GM23338 (cell line): ENCODE measurements at regions not wholly inside any gene's neighbourhood (a gene's known extent, or its start where the extent isn't known, plus 50 kb on each side); places are given as distances from the start of the nearest gene placed in this dataset.
A peak's percentile ranks its signal among the peaks of the same experiment; 100 is the strongest.

ENCODE experiments used
- ATAC-seq: fragments of 200-7000 bp; cut with Tn5 transposase; 3 replicates; pipeline ENCODE4 v1.9.1; 2020
- DNase-seq: peaks from one replicate; pipeline ENCODE4 v3.0.0-alpha.2; 2015; ENCODE audit warnings: low spot score
- H2AFZ ChIP-seq: fragments of 200-600 bp; sonication (generic); 2 replicates; pipeline ENCODE4 v1.8.0; 2016; ENCODE audit warnings: antibody characterized with exemption, mild to moderate bottlenecking, moderate library complexity
- H3F3A ChIP-seq: fragments of 200-600 bp; sonication (generic); replicated peaks from 2 replicates; pipeline ENCODE4 v1.8.0; 2017; ENCODE audit warnings: antibody characterized with exemption, mixed run types, low read depth
- H3K27ac ChIP-seq: fragments of 200-600 bp; sonication (generic); 2 replicates; pipeline ENCODE4 v1.6.1; 2016; ENCODE audit warnings: low read depth
- H3K27me3 ChIP-seq: fragments of 200-600 bp; sonication (generic); 2 replicates; pipeline ENCODE4 v1.8.0; 2016; ENCODE audit warnings: mild to moderate bottlenecking, mixed run types, moderate library complexity; ENCODE audit not compliant: insufficient read depth
- H3K36me3 ChIP-seq: fragments of 200-600 bp; sonication (generic); 2 replicates; pipeline ENCODE4 v1.8.0; 2016; ENCODE audit warnings: mild to moderate bottlenecking; ENCODE audit not compliant: insufficient read depth
- H3K4me1 ChIP-seq: fragments of 200-600 bp; sonication (generic); 2 replicates; pipeline ENCODE4 v1.8.0; 2016; ENCODE audit warnings: mild to moderate bottlenecking, moderate library complexity; ENCODE audit not compliant: insufficient read depth
- H3K4me2 ChIP-seq: fragments of 200-600 bp; sonication (generic); 2 replicates; pipeline ENCODE4 v1.7.1; 2017; ENCODE audit warnings: mixed run types
- H3K4me3 ChIP-seq: fragments of 200-600 bp; sonication (generic); 2 replicates; pipeline ENCODE4 v1.6.1; 2016; ENCODE audit warnings: mixed run types
- H3K79me2 ChIP-seq: fragments of 200-600 bp; sonication (generic); replicated peaks from 2 replicates; pipeline ENCODE4 v1.8.0; 2017; ENCODE audit warnings: mild to moderate bottlenecking; ENCODE audit not compliant: insufficient read depth
- H3K9me2 ChIP-seq: fragments of 200-600 bp; sonication (generic); 2 replicates; pipeline ENCODE4 v1.8.0; 2017; ENCODE audit not compliant: insufficient read depth
- H4K20me1 ChIP-seq: fragments of 200-600 bp; sonication (generic); replicated peaks from 2 replicates; pipeline ENCODE4 v1.8.0; 2017; ENCODE audit warnings: mild to moderate bottlenecking; ENCODE audit not compliant: insufficient read depth
- H3K27ac Mint-ChIP-seq: 2 replicates; pipeline ENCODE4 v1.8.0; 2020; ENCODE audit warnings: inconsistent platforms, mild to moderate bottlenecking, moderate library complexity, mixed read lengths
- H3K27me3 Mint-ChIP-seq: 3 replicates; pipeline ENCODE4 v1.8.0; 2022; ENCODE audit warnings: low read depth, mild to moderate bottlenecking, moderate library complexity, mixed read lengths, inconsistent platforms; ENCODE audit not compliant: insufficient read depth, poor library complexity
- H3K36me3 Mint-ChIP-seq: 3 replicates; pipeline ENCODE4 v1.8.0; 2021; ENCODE audit warnings: low read depth, mild to moderate bottlenecking, inconsistent platforms, moderate library complexity, mixed read lengths
- H3K4me1 Mint-ChIP-seq: 3 replicates; pipeline ENCODE4 v1.8.0; 2020; ENCODE audit warnings: mild to moderate bottlenecking, inconsistent platforms, mixed read lengths
- H3K4me3 Mint-ChIP-seq: 3 replicates; pipeline ENCODE4 v1.8.0; 2021; ENCODE audit warnings: moderate library complexity, mild to moderate bottlenecking, inconsistent platforms, mixed read lengths
- H3K9me3 Mint-ChIP-seq: 3 replicates; pipeline ENCODE4 v1.8.0; 2020; ENCODE audit warnings: moderate library complexity, mild to moderate bottlenecking, inconsistent platforms, mixed read lengths
- CREB1 ChIP-seq: fragments of 250-450 bp; sonication (Bioruptor Pico); IDR thresholded peaks from 2 replicates; pipeline ENCODE4 v1.5.0; 2020; ENCODE audit warnings: low read depth, mild to moderate bottlenecking, moderate library complexity
- EZH2phosphoT487 ChIP-seq: fragments of 200-600 bp; sonication (generic); IDR thresholded peaks from one replicate; pipeline ENCODE4 v1.8.1; 2018; ENCODE audit warnings: antibody characterized with exemption; ENCODE audit not compliant: unreplicated experiment
- JUNB ChIP-seq: IDR thresholded peaks from one replicate; pipeline ENCODE4 v1.6.1; 2016; ENCODE audit warnings: antibody characterized with exemption; ENCODE audit not compliant: unreplicated experiment
- NANOG ChIP-seq: IDR thresholded peaks from 2 replicates; pipeline ENCODE4 v1.6.1; 2016; ENCODE audit warnings: antibody characterized with exemption, borderline replicate concordance
- ZNF114 ChIP-seq: fragments of 250-450 bp; sonication (Bioruptor Pico); IDR thresholded peaks from 2 replicates; pipeline ENCODE4 v1.5.0; 2020; ENCODE audit warnings: mild to moderate bottlenecking, moderate library complexity
- TF ChIP-seq, protein P1 (sequence below): IDR thresholded peaks from 2 replicates; pipeline ENCODE4 v1.6.1; 2016; ENCODE audit warnings: antibody characterized with exemption
- TF ChIP-seq, protein P2 (sequence below): IDR thresholded peaks from one replicate; pipeline ENCODE4 v1.6.1; 2018; ENCODE audit warnings: antibody characterized with exemption; ENCODE audit not compliant: unreplicated experiment
- TF ChIP-seq, protein P3 (sequence below), 2 experiments: fragments of 200-600 bp in 1 of 2; sonication (generic) in 1 of 2; conservative IDR thresholded peaks; 2 replicates each; pipeline versions ENCODE4 v1.5.1 to v1.6.1; 2016 to 2017; ENCODE audit warnings: antibody characterized with exemption in 2 of 2, low read depth in 2 of 2, mild to moderate bottlenecking in 2 of 2, moderate library complexity in 1 of 2

DNA sequence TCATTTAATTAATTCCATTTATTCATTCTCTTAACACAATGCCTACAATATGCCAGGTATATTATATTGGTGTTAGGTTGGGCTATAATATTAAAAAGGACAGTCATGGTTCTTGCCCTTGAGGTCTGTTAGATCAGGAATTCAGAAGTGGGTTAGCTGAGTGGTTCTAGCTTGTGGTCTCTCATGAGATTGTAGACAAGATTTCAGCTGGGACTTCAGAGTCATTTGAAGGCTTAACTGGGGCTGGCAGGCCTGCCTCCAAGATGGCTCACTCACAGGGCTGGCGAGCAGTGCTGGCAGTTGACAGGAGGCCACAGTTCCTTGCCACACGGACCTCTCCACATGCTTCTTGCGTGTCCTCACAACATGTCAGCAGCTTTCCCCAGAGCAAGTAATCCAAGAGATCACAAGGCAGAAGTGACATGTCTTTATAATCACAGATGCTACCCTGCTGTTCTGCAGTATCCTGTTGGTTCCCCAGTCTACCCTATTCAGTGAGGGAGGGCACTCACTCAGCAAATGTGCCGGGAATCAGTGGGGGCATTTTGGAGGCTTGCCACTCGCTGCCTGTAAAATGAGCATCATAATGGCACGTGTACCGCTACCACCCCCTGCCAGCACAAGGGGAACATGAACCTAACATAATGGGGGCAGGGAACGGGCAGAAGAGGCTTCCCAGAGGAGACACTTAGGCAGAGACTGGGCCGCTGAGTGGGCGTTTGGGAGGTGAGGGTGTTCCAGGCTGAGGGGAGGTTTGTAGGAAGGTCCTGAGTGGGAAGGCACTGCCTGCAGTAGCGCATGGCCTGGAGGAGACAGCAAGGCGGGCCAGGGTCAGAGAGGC is 70.0 kb downstream of the EXOSC2 start:
- no peak overlapping the region for H2AFZ ChIP-seq
- H3K36me3 ChIP-seq = no peaks in the 10 kb centered on the region
- no peaks in the 10 kb centered on the region for H3K36me3 Mint-ChIP-seq
- no peaks in the 10 kb centered on the region for H3K9me2 ChIP-seq
- peaks cover 79% of the 10 kb centered on the region for H3K79me2 ChIP-seq
- H3K4me3 ChIP-seq = no peak overlapping the region
- no peak overlapping the region for H3K4me3 Mint-ChIP-seq
- no peaks in the 10 kb centered on the region; the same call in 2 of the 3 replicates for H3K9me3 Mint-ChIP-seq
- peaks cover 10% of the 10 kb centered on the region for H3K27me3 Mint-ChIP-seq
- no peak for TF ChIP-seq JUNB
- TF ChIP-seq, protein P1, sequence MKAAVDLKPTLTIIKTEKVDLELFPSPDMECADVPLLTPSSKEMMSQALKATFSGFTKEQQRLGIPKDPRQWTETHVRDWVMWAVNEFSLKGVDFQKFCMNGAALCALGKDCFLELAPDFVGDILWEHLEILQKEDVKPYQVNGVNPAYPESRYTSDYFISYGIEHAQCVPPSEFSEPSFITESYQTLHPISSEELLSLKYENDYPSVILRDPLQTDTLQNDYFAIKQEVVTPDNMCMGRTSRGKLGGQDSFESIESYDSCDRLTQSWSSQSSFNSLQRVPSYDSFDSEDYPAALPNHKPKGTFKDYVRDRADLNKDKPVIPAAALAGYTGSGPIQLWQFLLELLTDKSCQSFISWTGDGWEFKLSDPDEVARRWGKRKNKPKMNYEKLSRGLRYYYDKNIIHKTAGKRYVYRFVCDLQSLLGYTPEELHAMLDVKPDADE = no peak
- H3K27ac ChIP-seq = no peak overlapping the region
- H3F3A ChIP-seq = 0 out of 2 replicates have a peak, but pooled peaks cover 2% of the 10 kb centered on the region
- no peak overlapping the region for H3K4me2 ChIP-seq
- ATAC-seq (peak; percentile 14), DNase-seq (no peak)
- peaks cover 7% of the 10 kb centered on the region for H4K20me1 ChIP-seq
- H3K27me3 ChIP-seq = no peaks in the 10 kb centered on the region
- peak overlapping the region; percentile 19; the same call in 1 of the 2 replicates for H3K27ac Mint-ChIP-seq
- H3K4me1 Mint-ChIP-seq = peaks cover 44% of the 10 kb centered on the region
- H3K4me1 ChIP-seq = peaks cover 24% of the 10 kb centered on the region

DNA sequence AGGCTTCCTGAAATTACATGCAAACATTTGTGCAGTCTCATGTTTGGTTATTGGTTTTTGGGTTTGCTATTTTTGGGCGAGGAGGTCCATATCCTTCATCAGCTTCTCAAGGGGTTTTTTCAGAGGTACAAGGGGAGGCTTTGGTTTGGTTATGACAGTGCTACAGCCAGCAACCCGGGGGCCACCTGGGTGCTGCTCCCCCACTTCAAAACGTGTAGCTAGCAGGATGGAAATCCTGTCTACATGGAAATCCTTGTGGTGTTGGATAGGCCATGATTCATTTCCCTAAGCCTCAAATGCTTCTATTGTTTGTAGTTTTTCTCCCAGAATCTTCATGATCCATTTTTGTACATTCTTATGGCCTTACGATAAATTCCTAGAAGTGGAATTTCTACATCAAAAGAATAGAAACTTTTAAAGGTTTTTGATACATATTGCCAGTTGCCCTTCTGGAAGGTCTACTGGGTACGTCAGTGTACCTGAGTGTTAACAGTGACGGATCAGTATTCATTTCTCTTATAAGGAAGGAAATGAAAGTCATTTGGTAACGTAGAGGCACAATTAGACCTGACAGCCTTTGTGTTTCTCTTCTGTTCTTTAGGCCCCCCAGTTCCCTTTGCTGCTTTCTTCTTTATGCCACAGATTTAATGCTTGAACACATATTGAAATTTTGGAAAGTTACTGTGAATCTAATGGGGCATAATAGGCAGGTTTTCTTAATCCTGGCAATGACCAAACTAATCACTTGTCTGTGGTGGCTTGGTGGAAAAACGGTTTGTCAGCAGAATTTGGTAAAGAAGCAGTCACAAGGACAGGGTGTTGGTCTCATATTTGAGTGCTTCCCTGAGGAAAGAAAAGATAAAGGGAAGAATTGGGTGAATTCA is 69.7 kb upstream of the ABL1 start:
- Histone ChIP-seq H4K20me1 (peaks cover 7% of the 10 kb centered on the region), H3K36me3 (no peaks in the 10 kb centered on the region), H3K9me2 (no peaks in the 10 kb centered on the region), H3K4me1 (peaks cover 29% of the 10 kb centered on the region), H3K27ac (no peak overlapping the region), H3F3A (no peaks in the 10 kb centered on the region), H3K79me2 (peaks cover 86% of the 10 kb centered on the region), H3K4me3 (no peak overlapping the region), H2AFZ (no peak overlapping the region), H3K27me3 (no peaks in the 10 kb centered on the region), H3K4me2 (no peak overlapping the region)
- H3K4me3 Mint-ChIP-seq = no peak overlapping the region
- H3K27ac Mint-ChIP-seq = no peak overlapping the region
- H3K4me1 Mint-ChIP-seq = peaks cover 49% of the 10 kb centered on the region
- ATAC-seq (no peak), DNase-seq (no peak)
- H3K9me3 Mint-ChIP-seq = no peaks in the 10 kb centered on the region; the same call in 2 of the 3 replicates
- H3K27me3 Mint-ChIP-seq = peaks cover 12% of the 10 kb centered on the region
- no peaks in the 10 kb centered on the region for H3K36me3 Mint-ChIP-seq
- TF ChIP-seq CREB1 (CRISPR knock-in tag) (no peak), EZH2phosphoT487 (no peak), NANOG (no peak), JUNB (no peak), ZNF114 (no peak)
- TF ChIP-seq, protein P2, sequence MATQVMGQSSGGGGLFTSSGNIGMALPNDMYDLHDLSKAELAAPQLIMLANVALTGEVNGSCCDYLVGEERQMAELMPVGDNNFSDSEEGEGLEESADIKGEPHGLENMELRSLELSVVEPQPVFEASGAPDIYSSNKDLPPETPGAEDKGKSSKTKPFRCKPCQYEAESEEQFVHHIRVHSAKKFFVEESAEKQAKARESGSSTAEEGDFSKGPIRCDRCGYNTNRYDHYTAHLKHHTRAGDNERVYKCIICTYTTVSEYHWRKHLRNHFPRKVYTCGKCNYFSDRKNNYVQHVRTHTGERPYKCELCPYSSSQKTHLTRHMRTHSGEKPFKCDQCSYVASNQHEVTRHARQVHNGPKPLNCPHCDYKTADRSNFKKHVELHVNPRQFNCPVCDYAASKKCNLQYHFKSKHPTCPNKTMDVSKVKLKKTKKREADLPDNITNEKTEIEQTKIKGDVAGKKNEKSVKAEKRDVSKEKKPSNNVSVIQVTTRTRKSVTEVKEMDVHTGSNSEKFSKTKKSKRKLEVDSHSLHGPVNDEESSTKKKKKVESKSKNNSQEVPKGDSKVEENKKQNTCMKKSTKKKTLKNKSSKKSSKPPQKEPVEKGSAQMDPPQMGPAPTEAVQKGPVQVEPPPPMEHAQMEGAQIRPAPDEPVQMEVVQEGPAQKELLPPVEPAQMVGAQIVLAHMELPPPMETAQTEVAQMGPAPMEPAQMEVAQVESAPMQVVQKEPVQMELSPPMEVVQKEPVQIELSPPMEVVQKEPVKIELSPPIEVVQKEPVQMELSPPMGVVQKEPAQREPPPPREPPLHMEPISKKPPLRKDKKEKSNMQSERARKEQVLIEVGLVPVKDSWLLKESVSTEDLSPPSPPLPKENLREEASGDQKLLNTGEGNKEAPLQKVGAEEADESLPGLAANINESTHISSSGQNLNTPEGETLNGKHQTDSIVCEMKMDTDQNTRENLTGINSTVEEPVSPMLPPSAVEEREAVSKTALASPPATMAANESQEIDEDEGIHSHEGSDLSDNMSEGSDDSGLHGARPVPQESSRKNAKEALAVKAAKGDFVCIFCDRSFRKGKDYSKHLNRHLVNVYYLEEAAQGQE = no peak
- TF ChIP-seq, protein P1 = no peak
- TF ChIP-seq, protein P3, sequence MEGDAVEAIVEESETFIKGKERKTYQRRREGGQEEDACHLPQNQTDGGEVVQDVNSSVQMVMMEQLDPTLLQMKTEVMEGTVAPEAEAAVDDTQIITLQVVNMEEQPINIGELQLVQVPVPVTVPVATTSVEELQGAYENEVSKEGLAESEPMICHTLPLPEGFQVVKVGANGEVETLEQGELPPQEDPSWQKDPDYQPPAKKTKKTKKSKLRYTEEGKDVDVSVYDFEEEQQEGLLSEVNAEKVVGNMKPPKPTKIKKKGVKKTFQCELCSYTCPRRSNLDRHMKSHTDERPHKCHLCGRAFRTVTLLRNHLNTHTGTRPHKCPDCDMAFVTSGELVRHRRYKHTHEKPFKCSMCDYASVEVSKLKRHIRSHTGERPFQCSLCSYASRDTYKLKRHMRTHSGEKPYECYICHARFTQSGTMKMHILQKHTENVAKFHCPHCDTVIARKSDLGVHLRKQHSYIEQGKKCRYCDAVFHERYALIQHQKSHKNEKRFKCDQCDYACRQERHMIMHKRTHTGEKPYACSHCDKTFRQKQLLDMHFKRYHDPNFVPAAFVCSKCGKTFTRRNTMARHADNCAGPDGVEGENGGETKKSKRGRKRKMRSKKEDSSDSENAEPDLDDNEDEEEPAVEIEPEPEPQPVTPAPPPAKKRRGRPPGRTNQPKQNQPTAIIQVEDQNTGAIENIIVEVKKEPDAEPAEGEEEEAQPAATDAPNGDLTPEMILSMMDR (conservative IDR thresholded peaks at IDR 0.05; ENCODE audit: low read depth in 2 of 2) = no peak
